B cell (primary cell): ENCODE measurements at regions not wholly inside any gene's neighbourhood (a gene's known extent, or its start where the extent isn't known, plus 50 kb on each side); places are given as distances from the start of the nearest gene placed in this dataset.

Source experiments
- ATAC-seq: fragments of 200-7000 bp; cut with Tn5 transposase; one replicate; pipeline ENCODE4 v1.10.0; 2021; ENCODE audit warnings: low read depth, mild to moderate bottlenecking, moderate number of reproducible peaks, moderate library complexity
- CTCF ChIA-PET: fragments of 350-600 bp; sonication (Branson Sonifier 250); formaldehyde crosslinking; loops from one replicate; lab custom pipeline; 2021; ENCODE audit warnings: antibody characterized with exemption, inconsistent platforms; lab: Charles Lee
- POLR2A ChIA-PET: fragments of 350-600 bp; sonication (Branson Sonifier 250); formaldehyde crosslinking; loops from one replicate; lab custom pipeline; 2021; ENCODE audit warnings: antibody characterized with exemption; lab: Charles Lee
- DNase-seq: peaks from one replicate; pipeline ENCODE4 v3.0.0; 2013
- H2AFZ ChIP-seq: 2 replicates; pipeline ENCODE4 v1.6.1; 2012; ENCODE audit warnings: mild to moderate bottlenecking, low read depth, low read length; ENCODE audit not compliant: insufficient read depth, poor library complexity, severe bottlenecking
- H3K27ac ChIP-seq, 2 donors: 1 replicate in 1 of 2; 2 replicates in 1 of 2; pipeline ENCODE4 v1.5.1; 2012 to 2013; ENCODE audit warnings: low read length in 2 of 2, mild to moderate bottlenecking in 2 of 2, moderate library complexity in 1 of 2
- H3K27me3 ChIP-seq, 4 experiments: fragments of 200-600 bp in 1 of 4; sonication (generic) in 1 of 4; replicated peaks in 1 of 4; 1 replicate in 2 of 4; 2 replicates in 2 of 4; pipeline versions ENCODE4 v1.6.1 to v1.7.0; 2013 to 2016; ENCODE audit warnings: low read length in 3 of 4, mild to moderate bottlenecking in 2 of 4, mixed read lengths in 1 of 4, moderate library complexity in 1 of 4; ENCODE audit not compliant: insufficient read depth in 4 of 4, control insufficient read depth in 3 of 4; ENCODE audit errors: control extremely low read depth in 1 of 4
- H3K36me3 ChIP-seq, 2 experiments: replicated peaks in 1 of 2; 1 replicate in 1 of 2; 2 replicates in 1 of 2; pipeline versions ENCODE4 v1.6.1 to v1.7.1; 2013; ENCODE audit warnings: low read length in 1 of 2; ENCODE audit not compliant: insufficient read depth in 2 of 2, control insufficient read depth in 1 of 2; ENCODE audit errors: control extremely low read depth in 1 of 2, extremely low read depth in 1 of 2
- H3K4me1 ChIP-seq, 2 donors: fragments of 200-600 bp in 1 of 2; sonication (generic) in 1 of 2; 1 replicate in 1 of 2; 2 replicates in 1 of 2; pipeline versions ENCODE4 v1.5.1 to v1.6.1; 2013 to 2017; ENCODE audit warnings: low read length in 2 of 2; ENCODE audit not compliant: control insufficient read depth in 2 of 2, insufficient read depth in 2 of 2
- H3K4me2 ChIP-seq: replicated peaks from 2 replicates; pipeline ENCODE3; 2012; ENCODE audit warnings: mild to moderate bottlenecking, low read depth, low read length; ENCODE audit not compliant: poor library complexity, severe bottlenecking
- H3K4me3 ChIP-seq, 5 experiments: fragments of 200-600 bp in 1 of 5; sonication (generic) in 1 of 5; 1 replicate in 3 of 5; 2 replicates in 2 of 5; pipeline versions ENCODE4 v1.5.1 to v1.7.0; 2011 to 2016; ENCODE audit warnings: low read length in 4 of 5, mild to moderate bottlenecking in 4 of 5, low read depth in 2 of 5, control low read depth in 1 of 5, moderate library complexity in 1 of 5; ENCODE audit not compliant: insufficient read depth in 1 of 5; ENCODE audit errors: control extremely low read depth in 1 of 5, extremely low read depth in 1 of 5
- H3K79me2 ChIP-seq: fragments of 200-600 bp; sonication (generic); one replicate; pipeline ENCODE4 v1.6.0; 2016; ENCODE audit warnings: low read length; ENCODE audit not compliant: control insufficient read depth, insufficient read depth
- H3K9ac ChIP-seq: fragments of 200-600 bp; sonication (generic); 2 replicates; pipeline ENCODE4 v1.6.1; 2017; ENCODE audit warnings: mild to moderate bottlenecking, low read length, moderate library complexity
- H3K9me3 ChIP-seq, 3 donors: one replicate each; pipeline versions ENCODE4 v1.6.1 to v1.7.1; 2013; ENCODE audit warnings: low read length in 2 of 3; ENCODE audit not compliant: control insufficient read depth in 2 of 3, insufficient read depth in 1 of 3; ENCODE audit errors: control extremely low read depth in 1 of 3
- H4K20me1 ChIP-seq: 2 replicates; pipeline ENCODE4 v1.6.0; 2012; ENCODE audit warnings: mild to moderate bottlenecking, low read length; ENCODE audit not compliant: insufficient read depth, control insufficient read depth, poor library complexity, severe bottlenecking
- H3K27ac Mint-ChIP-seq: one replicate; pipeline ENCODE4 v1.8.0; 2021; ENCODE audit warnings: mixed read lengths
- H3K27me3 Mint-ChIP-seq: one replicate; pipeline ENCODE4 v1.8.0; 2021; ENCODE audit warnings: mixed read lengths
- H3K4me1 Mint-ChIP-seq: one replicate; pipeline ENCODE4 v1.8.0; 2021; ENCODE audit warnings: mixed read lengths
- H3K4me3 Mint-ChIP-seq: one replicate; pipeline ENCODE4 v1.8.0; 2021; ENCODE audit warnings: mixed read lengths
- H3K9me3 Mint-ChIP-seq: one replicate; pipeline ENCODE4 v1.8.0; 2022; ENCODE audit warnings: mixed read lengths; ENCODE audit not compliant: insufficient read depth
- CTCF ChIP-seq: fragments of 200-600 bp; IDR thresholded peaks from one replicate; pipeline ENCODE4 v1.8.0; 2022; ENCODE audit warnings: antibody characterized with exemption, mild to moderate bottlenecking
- EZH2 ChIP-seq: IDR thresholded peaks from 2 replicates; pipeline ENCODE4 v1.6.1; 2012; ENCODE audit warnings: borderline replicate concordance, low read depth, mild to moderate bottlenecking, moderate library complexity, low read length; ENCODE audit not compliant: insufficient read depth, poor library complexity, severe bottlenecking
- WGBS: methylation state at CpG from one replicate; pipeline ENCODE4 v1.1.5; 2013; ENCODE audit warnings: missing lambda C conversion rate; ENCODE audit not compliant: insufficient coverage; 5-methylcytosine and 5-hydroxymethylcytosine counted together
- intact Hi-C: fragments of 100-400 bp; cut with micrococcal nuclease; formaldehyde crosslinking; loops from one replicate; pipeline ENCODE4 v1.10.0; 2022

GRCh38 chr10:8534891-8535290 is 480.4 kb downstream of the GATA3 start:
- H3K27ac Mint-ChIP-seq, result no peak overlapping the region
- Histone ChIP-seq H3K79me2 (no peaks in the 10 kb centered on the region), H3K4me1 (no peaks in the 10 kb centered on the region), H3K9ac (no peak overlapping the region), H3K4me3 (no peak overlapping the region), H3K27me3 (no peaks in the 10 kb centered on the region), H3K27ac (no peak overlapping the region), H4K20me1 (no peaks in the 10 kb centered on the region), H3K36me3 (no peaks in the 10 kb centered on the region), H3K9me3 (no peaks in the 10 kb centered on the region), H2AFZ (no peak overlapping the region), H3K4me2 (no peak overlapping the region)
- ATAC-seq, result no peak
- H3K4me3 Mint-ChIP-seq, result no peak overlapping the region
- WGBS, result 100% methylated on average over 1 of the region's 4 CpGs
- DNase-seq, result no peak
- intact Hi-C loops, result no loop called here
- TF ChIP-seq CTCF, result no peak
- no peak for TF ChIP-seq EZH2
- no peaks in the 10 kb centered on the region for H3K27me3 Mint-ChIP-seq
- POLR2A ChIA-PET, result no interaction called here
- H3K9me3 Mint-ChIP-seq, result no peaks in the 10 kb centered on the region
- CTCF ChIA-PET, result no interaction called here
- no peaks in the 10 kb centered on the region for H3K4me1 Mint-ChIP-seq

- H3K4me1 Mint-ChIP-seq, result no peaks in the 10 kb centered on the region
- no CpG with 5 or more reads among the region's 3 CpGs for WGBS
- H3K4me2 ChIP-seq, result no peak overlapping the region
- TF ChIP-seq EZH2 (no peak), CTCF (no peak)
- H3K27me3 ChIP-seq, result no peaks in the 10 kb centered on the region
- no peak overlapping the region for H3K4me3 Mint-ChIP-seq
- no peaks in the 10 kb centered on the region for H3K4me1 ChIP-seq
- H3K9me3 Mint-ChIP-seq, result no peaks in the 10 kb centered on the region
- no peak overlapping the region for H3K27ac Mint-ChIP-seq
- H3K9ac ChIP-seq, result no peak overlapping the region
- no peak overlapping the region for H3K27ac ChIP-seq
- no peak overlapping the region for H2AFZ ChIP-seq
- no peak overlapping the region for H3K4me3 ChIP-seq
- DNase-seq, result no peak
- H3K36me3 ChIP-seq, result no peaks in the 10 kb centered on the region
- ChIA-PET POLR2A (no interaction called here), CTCF (no interaction called here)
- H3K27me3 Mint-ChIP-seq, result no peaks in the 10 kb centered on the region
- H3K9me3 ChIP-seq, result no peaks in the 10 kb centered on the region
- ATAC-seq, result no peak
- H4K20me1 ChIP-seq, result no peaks in the 10 kb centered on the region
- no peaks in the 10 kb centered on the region for H3K79me2 ChIP-seq
- intact Hi-C loops, result no loop called here
Observed at GRCh38 chr10:8539056-8539455, 484.6 kb downstream of the GATA3 start.
